ENCODE measurements at regions not wholly inside any gene's neighbourhood (a gene's known extent, or its start where the extent isn't known, plus 50 kb on each side); places are given as distances from the start of the nearest gene placed in this dataset.
"Not testable (repeated sequence)": the region's sequence is repeated elsewhere in the genome, so short reads cannot be mapped to it uniquely, and the experiment has no call there.

DNA sequence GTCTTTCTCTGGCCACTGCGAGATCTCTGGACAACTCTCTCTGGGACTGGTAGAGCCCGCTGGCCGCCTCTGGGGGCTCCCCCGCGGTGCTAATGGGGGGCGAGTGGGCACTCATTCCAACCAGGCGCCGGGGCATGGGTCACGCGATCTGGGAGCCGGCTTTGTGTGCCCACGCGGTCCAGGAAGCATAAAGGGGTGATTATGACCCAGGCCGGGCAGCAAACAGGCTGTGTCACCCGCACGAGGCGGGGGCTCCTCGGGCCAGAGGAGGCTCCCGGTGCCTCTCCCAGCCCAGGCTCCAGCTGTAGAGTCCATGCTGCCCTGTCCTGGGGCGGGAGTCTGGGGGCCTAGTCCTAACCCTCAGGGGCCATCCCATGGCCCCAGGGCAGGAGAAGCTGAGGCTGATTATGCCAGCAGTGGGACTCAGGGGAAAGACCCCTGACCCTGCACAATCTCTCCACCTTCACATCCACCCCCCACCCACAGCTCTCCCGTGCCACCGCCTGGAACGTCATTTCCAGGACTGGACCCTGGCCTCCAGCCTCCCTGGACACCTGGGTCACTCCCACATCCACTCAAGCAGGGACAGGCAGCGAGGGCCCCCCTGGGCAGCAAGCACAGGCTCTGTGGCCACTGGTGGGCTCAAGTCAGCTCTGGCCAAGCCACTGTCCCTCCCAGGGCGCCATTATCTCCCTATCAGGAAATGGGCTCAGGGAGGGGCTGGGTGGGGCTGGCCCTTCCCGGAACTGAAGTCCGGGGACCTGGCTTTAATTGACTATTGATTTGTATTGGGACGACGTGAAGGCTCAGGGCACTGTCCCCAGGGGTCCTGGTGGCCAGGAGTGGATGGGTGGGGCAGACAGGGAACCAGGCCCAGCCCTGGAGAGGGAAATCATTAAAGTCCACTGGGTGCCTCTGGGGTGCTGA lies 50.0 kb downstream of the PTPRS start:
- H3K36me3 Mint-ChIP-seq (ENCODE audit: insufficient read depth) = peaks cover 3% of the 10 kb centered on the region
- H3K27ac Mint-ChIP-seq = no peak overlapping the region
- peaks cover 15 to 16% of the 10 kb centered on the region in 2 donors for H3K4me1 Mint-ChIP-seq (ENCODE audit: low read depth in 2 of 2)
- H3K9me3 Mint-ChIP-seq = peaks cover 0 to 3% of the 10 kb centered on the region in 2 donors
- H3K27me3 Mint-ChIP-seq = peaks cover 52 to 76% of the 10 kb centered on the region in 2 donors
- DNase-seq (no peak), ATAC-seq (replicated peaks) (no peak)
- H3K4me3 Mint-ChIP-seq = no peak overlapping the region

DNA sequence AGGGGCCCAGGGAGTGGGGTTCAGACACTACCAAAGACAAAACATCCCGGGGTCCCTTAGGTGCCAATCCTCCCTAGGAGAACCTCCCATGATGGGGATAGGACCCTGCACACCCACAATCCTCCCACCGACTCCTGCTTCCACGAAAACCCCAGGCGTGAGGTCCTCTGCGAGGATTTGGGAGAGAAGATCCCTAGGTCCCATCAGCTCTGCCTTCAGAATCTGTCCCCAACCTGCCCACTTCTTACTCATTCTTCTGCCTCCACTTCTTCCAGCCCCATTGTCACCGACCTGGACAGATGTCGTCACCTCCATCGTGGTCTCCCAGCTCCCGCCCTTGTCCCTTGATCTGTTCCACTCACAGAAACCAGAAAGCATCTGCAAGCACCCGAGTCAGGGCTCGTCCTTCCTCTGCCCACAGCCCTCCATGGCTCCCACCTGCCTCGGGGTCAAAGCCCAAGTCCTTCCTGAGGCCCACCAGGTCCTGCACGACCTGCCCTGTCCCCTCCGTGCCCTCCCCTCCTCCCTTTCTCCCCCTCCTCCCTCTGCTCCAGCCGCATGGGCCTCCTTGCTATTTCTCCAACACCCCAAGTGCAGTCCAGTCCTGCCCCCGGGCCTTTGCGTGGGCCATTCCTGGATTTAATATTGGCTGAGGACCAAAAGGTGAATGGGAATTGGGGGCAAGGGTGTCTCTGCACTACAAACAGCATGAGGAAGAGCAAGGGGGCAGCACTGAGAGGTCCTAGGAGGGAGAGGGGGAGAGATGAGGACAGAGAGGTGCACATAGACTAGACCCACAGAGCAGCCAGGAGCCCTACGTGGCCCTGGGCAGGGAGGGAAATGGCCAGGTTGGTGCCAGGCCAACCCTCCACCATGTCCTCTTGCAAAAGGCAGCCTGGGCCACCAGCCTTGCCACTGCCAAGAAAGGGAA lies 51.3 kb downstream of the PTPRS start:
- H3K27ac Mint-ChIP-seq = no peak overlapping the region
- no peak for ATAC-seq (replicated peaks)

DNA sequence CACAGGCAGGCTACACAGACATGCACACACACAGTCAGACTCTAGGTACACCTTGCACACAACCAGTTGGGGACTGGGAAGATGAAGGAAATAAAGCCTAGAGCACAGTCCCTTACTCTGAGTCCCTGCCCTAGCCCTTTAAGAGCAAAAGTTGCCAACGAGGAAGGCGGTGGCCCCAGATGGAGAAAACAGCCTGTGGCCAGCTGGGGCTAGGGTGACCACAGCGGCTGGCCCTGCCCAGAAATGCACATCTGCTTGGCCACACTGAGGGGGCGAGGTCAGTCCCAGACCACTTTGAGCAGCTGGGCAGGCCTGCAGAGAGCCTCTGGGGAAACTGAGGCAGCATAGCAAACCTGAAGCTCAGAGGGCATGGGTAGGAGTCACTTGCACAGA lies 52.3 kb downstream of the PTPRS start:
- H3K9me3 Mint-ChIP-seq = peaks cover 0 to 3% of the 10 kb centered on the region in 2 donors
- DNase-seq (no peak), ATAC-seq (replicated peaks) (no peak)
- H3K4me3 Mint-ChIP-seq = no peak overlapping the region
- no peak overlapping the region for H3K27ac Mint-ChIP-seq
- H3K36me3 Mint-ChIP-seq (ENCODE audit: insufficient read depth) = peaks cover 3% of the 10 kb centered on the region
- H3K27me3 Mint-ChIP-seq = peaks cover 62 to 79% of the 10 kb centered on the region in 2 donors
- H3K4me1 Mint-ChIP-seq (ENCODE audit: low read depth in 2 of 2) = peaks cover 11 to 13% of the 10 kb centered on the region in 2 donors

More for the DNA sequence above, 51.3 kb downstream of the PTPRS start:
- no peak overlapping the region for H3K4me3 Mint-ChIP-seq
- peaks cover 0 to 3% of the 10 kb centered on the region in 2 donors for H3K9me3 Mint-ChIP-seq
- peaks cover 3% of the 10 kb centered on the region for H3K36me3 Mint-ChIP-seq (ENCODE audit: insufficient read depth)
- H3K27me3 Mint-ChIP-seq = peaks cover 62 to 80% of the 10 kb centered on the region in 2 donors
- peaks cover 13 to 16% of the 10 kb centered on the region in 2 donors for H3K4me1 Mint-ChIP-seq (ENCODE audit: low read depth in 2 of 2)
- no peak for DNase-seq

DNA sequence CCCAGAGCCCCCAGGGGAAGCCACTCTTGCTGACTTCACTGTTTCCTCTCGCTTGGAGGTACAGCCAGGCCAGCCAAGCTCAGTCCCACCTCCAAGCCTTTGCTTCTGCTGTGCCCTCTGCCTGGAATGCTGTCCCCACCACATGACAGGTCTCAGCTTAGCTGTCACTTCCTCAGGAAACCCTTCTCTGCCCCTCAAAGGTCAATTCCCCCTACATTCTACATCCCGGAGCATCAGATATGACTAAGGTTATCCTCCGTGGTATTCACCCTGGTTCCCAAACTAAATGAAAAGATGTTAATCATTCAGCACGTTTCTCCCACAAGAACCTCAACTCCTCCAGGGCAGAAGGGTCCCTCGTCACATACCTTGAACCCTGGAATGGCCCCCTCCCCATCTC lies 53.5 kb downstream of the PTPRS start:
- no peak for DNase-seq
- ATAC-seq (replicated peaks) = no peak
- Mint-ChIP-seq H3K27me3 (peaks cover 59 to 78% of the 10 kb centered on the region in 2 donors), H3K4me1 (ENCODE audit: low read depth in 2 of 2) (peaks cover 6 to 8% of the 10 kb centered on the region in 2 donors), H3K27ac (no peak overlapping the region), H3K36me3 (ENCODE audit: insufficient read depth) (peaks cover 3% of the 10 kb centered on the region), H3K4me3 (no peak overlapping the region), H3K9me3 (peaks cover 0 to 3% of the 10 kb centered on the region in 2 donors)

DNA sequence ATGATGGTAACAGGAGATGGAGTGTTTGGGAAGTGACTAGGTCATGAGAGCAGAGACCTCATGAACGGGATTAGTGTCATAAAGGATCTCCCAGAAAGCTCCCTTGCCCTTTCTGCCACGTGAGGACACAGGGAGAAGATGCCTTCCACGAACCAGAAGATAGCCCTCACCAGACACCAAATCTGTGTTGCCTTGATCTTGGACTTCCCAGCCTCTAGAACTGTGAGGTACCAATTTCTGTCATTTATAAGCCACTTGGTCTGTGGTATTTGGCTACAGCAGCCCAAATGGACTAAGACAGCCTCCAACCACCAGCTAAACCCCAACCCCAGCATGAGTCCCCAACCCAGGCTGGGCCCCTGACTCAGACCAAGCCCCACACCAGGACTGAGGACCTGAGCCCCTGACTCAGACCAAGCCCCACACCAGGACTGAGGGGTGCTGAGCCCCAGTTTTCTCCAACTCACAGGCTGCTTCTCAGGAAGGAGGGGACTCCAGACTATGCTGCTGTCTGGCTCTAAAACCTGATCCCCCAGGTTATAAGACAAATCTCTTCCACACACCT lies 54.1 kb downstream of the PTPRS start:
- H3K36me3 Mint-ChIP-seq (ENCODE audit: insufficient read depth) = peaks cover 3% of the 10 kb centered on the region
- H3K4me3 Mint-ChIP-seq = no peak overlapping the region
- DNase-seq (no peak), ATAC-seq (replicated peaks) (no peak)
- H3K4me1 Mint-ChIP-seq (ENCODE audit: low read depth in 2 of 2) = peaks cover 2% of the 10 kb centered on the region in 2 donors
- peaks cover 53 to 78% of the 10 kb centered on the region in 2 donors for H3K27me3 Mint-ChIP-seq
- H3K27ac Mint-ChIP-seq = no peak overlapping the region
- H3K9me3 Mint-ChIP-seq = peaks cover 0 to 3% of the 10 kb centered on the region in 2 donors

DNA sequence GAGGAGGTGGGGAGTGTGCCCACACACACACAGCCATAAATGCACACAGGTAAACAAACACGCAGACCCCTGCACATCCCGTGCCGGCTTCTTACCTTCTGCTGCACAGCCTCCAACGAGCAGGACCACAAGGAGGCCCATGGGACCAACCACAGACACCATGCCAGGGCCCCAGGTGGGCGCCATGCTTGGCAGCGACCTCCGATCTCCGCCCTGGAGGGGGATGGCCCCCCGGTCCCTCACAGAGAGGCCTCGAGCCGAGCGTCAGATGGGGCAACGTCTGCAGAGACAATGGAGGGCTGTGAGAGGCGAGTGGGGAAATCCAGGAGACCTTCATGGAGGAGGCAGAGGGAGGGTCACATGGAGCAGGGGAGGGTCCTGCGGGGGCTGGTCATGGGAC lies 54.7 kb downstream of the PTPRS start:
- H3K9me3 Mint-ChIP-seq = peaks cover 0 to 3% of the 10 kb centered on the region in 2 donors
- H3K4me1 Mint-ChIP-seq (ENCODE audit: low read depth in 2 of 2) = no peaks in the 10 kb centered on the region
- no peak overlapping the region for H3K27ac Mint-ChIP-seq
- H3K4me3 Mint-ChIP-seq = no peak overlapping the region
- H3K27me3 Mint-ChIP-seq = peaks cover 50 to 78% of the 10 kb centered on the region in 2 donors
- no peak for ATAC-seq (replicated peaks)
- DNase-seq = no peak
- peaks cover 3% of the 10 kb centered on the region for H3K36me3 Mint-ChIP-seq (ENCODE audit: insufficient read depth)

DNA sequence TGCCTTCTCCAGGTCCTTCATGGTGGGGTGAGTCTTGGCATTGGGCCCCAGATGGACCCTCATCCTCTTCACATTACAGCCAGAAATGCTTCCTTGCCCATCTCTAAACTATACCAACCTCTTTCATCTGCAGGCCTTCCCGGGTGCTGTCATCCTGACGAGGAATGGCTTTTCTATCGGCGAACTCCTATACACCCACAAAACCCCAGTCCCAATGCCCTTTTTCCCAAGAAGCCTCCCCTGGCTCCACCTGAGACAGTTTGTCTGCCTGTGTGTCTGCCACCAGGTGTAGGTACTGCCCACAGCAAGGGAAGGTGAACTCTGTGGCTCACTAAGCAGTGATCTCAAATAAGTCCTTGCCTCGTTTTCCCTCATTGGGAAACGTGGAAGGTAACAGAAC lies 55.3 kb downstream of the PTPRS start:
- Mint-ChIP-seq H3K4me3 (no peak overlapping the region), H3K4me1 (ENCODE audit: low read depth in 2 of 2) (no peaks in the 10 kb centered on the region), H3K36me3 (ENCODE audit: insufficient read depth) (peaks cover 3% of the 10 kb centered on the region), H3K27ac (no peak overlapping the region), H3K27me3 (peaks cover 48 to 72% of the 10 kb centered on the region in 2 donors), H3K9me3 (peaks cover 0 to 3% of the 10 kb centered on the region in 2 donors)
- DNase-seq (no peak), ATAC-seq (replicated peaks) (no peak)

DNA sequence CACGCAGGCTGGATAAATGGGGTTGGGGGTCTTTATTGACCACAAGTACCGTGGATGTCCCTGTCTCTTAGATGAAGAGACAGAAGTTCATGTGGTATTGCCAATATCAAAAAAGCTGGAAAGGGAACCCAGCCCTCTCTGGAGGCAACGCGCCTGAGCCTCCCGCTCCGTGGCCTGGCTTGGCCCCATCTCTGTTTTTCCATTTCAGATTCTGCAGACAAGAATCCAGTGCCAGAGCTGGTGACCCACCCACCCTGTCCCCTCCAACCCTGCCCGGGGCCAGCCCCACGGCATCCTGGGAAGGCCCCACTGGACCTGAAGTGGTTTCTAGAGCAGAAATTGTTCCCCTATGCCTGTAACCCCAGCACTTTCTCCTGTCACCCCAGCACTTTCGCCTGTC lies 57.7 kb downstream of the PTPRS start:
- Mint-ChIP-seq H3K36me3 (ENCODE audit: insufficient read depth) (no peaks in the 10 kb centered on the region), H3K27me3 (peaks cover 27 to 48% of the 10 kb centered on the region in 2 donors), H3K9me3 (peaks cover 0 to 3% of the 10 kb centered on the region in 2 donors), H3K4me3 (no peak overlapping the region), H3K4me1 (ENCODE audit: low read depth in 2 of 2) (no peaks in the 10 kb centered on the region), H3K27ac (no peak overlapping the region)
- DNase-seq = no peak
- no peak for ATAC-seq (replicated peaks)

DNA sequence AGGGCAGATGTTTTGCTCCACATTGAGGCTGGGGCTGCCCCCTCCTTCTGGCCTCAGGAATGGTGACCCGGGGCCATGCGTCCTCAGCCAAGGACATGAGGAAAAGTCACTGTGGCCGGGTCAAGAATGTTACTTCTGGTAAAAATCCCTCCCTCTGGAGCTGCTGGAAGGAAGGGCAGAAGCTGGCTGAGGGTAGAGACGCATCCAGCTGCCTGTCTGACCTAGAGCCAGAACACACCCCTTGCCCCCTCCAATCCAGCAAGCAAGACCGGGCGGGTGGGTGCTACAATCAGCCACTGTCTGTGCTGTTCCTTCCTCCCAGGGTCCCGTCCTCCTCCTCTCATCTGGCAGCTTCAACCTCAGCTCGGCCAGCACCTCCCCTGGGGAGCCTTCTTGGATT lies 59.0 kb downstream of the PTPRS start:
- Mint-ChIP-seq H3K4me1 (ENCODE audit: low read depth in 2 of 2) (no peaks in the 10 kb centered on the region), H3K27me3 (peaks cover 17 to 35% of the 10 kb centered on the region in 2 donors), H3K4me3 (no peak overlapping the region), H3K36me3 (ENCODE audit: insufficient read depth) (no peaks in the 10 kb centered on the region), H3K9me3 (peaks cover 0 to 3% of the 10 kb centered on the region in 2 donors), H3K27ac (no peak overlapping the region)
- no peak for ATAC-seq (replicated peaks)
- no peak for DNase-seq

DNA sequence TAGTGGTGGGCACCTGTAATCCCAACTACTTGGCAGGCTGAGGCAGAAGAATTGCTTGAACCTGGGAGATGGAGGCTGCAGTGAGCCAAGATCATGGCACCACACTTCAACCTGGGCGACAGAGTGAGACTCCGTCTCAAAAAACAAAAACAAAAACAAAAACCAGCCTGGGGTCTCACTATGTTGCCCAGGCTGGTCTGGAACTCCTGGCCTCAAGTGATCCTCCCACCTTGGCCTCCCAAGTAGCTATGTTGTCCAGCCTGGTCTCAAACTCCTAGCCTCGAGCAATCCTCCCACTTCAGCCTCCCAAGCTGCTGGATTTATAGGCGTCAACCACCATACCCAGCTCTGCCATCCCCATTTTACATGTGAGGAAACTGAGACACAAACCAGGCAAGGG lies 64.9 kb downstream of the PTPRS start:
- not testable (repeated sequence) for H3K9me3 Mint-ChIP-seq; DNase-seq; ATAC-seq (replicated peaks); H3K27ac Mint-ChIP-seq; H3K36me3 Mint-ChIP-seq (ENCODE audit: insufficient read depth); H3K4me1 Mint-ChIP-seq (ENCODE audit: low read depth in 2 of 2); H3K4me3 Mint-ChIP-seq
- H3K27me3 Mint-ChIP-seq = peaks cover 5 to 20% of the 10 kb centered on the region in 2 donors

DNA sequence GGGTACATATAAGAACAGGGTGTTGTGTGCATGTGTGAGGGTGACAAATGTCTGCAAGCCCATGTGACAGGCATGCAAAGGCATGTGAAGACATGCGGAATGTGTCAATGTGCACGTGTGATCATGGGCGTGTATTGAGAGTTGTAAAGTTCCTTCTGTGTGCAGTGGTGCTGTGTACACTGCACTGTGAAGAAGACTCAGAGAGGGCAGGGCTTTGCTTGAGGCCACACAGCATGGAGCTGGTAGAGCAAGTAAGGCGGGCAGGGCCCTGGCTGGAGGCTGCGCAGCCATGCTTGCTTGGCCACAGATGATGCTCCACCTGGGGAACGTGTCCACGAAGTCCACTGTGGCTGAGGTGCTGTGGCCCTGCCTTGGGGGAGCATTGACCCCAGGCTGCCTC lies 66.8 kb downstream of the PTPRS start:
- ATAC-seq (replicated peaks) = no peak
- Mint-ChIP-seq H3K36me3 (ENCODE audit: insufficient read depth) (no peaks in the 10 kb centered on the region), H3K27me3 (peaks cover 5 to 20% of the 10 kb centered on the region in 2 donors), H3K27ac (no peak overlapping the region), H3K9me3 (no peaks in the 10 kb centered on the region), H3K4me3 (no peak overlapping the region), H3K4me1 (ENCODE audit: low read depth in 2 of 2) (no peaks in the 10 kb centered on the region)
- DNase-seq = no peak

DNA sequence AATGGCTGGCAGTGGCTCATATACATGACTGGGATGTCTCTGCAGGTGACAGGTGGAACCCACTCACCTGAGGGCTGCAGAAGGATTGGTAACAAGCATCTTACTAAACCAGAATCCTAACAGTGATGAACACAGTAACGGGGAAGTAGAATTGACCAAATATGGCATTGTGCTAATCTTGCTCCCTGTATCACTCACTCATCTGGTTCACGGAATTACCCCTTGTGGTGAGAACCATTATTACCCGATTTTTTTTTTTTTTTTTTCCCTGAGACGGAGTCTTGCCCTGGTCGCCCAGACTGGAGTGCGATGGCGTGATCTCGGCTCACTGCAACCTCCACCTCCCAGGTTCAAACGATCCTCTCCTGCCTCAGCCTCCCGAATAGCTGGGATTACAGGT lies 69.5 kb downstream of the PTPRS start:
- H3K27me3 Mint-ChIP-seq = peaks cover 12 to 30% of the 10 kb centered on the region in 2 donors
- no peak for ATAC-seq (replicated peaks)
- no peak for DNase-seq
- no peaks in the 10 kb centered on the region for H3K36me3 Mint-ChIP-seq (ENCODE audit: insufficient read depth)
- H3K4me3 Mint-ChIP-seq = no peak overlapping the region
- H3K9me3 Mint-ChIP-seq = no peaks in the 10 kb centered on the region
- H3K27ac Mint-ChIP-seq = no peak overlapping the region
- no peaks in the 10 kb centered on the region for H3K4me1 Mint-ChIP-seq (ENCODE audit: low read depth in 2 of 2)

DNA sequence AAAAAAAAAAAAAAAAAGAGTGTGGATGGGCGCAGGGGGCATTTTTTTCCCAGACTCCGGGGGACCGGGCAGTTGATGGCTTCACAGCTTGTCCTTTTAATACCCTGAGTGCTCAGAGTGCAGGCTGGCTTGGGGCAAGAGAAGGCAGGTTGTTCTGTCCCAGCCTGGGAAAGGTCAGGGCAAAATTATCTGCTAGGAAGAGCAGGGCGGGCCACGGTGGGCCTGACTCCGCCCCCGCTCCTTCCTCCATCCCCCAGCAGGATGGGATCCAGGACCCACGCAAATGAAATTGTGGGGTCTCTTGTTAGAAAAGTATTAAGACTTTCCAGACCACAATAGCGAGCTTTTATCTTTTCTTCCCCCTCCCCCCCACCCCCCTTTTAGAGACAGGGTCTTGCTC lies 70.7 kb downstream of the PTPRS start:
- H3K4me3 Mint-ChIP-seq = no peak overlapping the region
- H3K9me3 Mint-ChIP-seq = no peaks in the 10 kb centered on the region
- peaks cover 8 to 29% of the 10 kb centered on the region in 2 donors for H3K27me3 Mint-ChIP-seq
- H3K27ac Mint-ChIP-seq = no peak overlapping the region
- H3K36me3 Mint-ChIP-seq (ENCODE audit: insufficient read depth) = no peaks in the 10 kb centered on the region
- DNase-seq (no peak), ATAC-seq (replicated peaks) (no peak)
- H3K4me1 Mint-ChIP-seq (ENCODE audit: low read depth in 2 of 2) = no peaks in the 10 kb centered on the region

Data from effector memory CD8-positive, alpha-beta T cell (primary cell).